HepG2 (cell line): ENCODE measurements at regions not wholly inside any gene's neighbourhood (a gene's known extent, or its start where the extent isn't known, plus 50 kb on each side); places are given as distances from the start of the nearest gene placed in this dataset.

Experiments used
- small RNA-seq, 3 experiments: library from RNA; depleted of rRNA; stranded (forward); fragments of <200 nt; gene quantifications; one replicate each; pipeline ENCODE3, GENCODE V24; 2012; ENCODE audit warnings: low read depth in 2 of 3, low replicate concordance in 1 of 3; ENCODE audit not compliant: insufficient read length in 3 of 3, insufficient read depth in 2 of 3

Small RNA genes lying in the stretch of these regions (small RNA-seq; reads per million reads assigned to genes)
- gene RF00019, result 0 reads per million in 3 experiments
